ENCODE measurements at regions not wholly inside any gene's neighbourhood (a gene's known extent, or its start where the extent isn't known, plus 50 kb on each side); places are given as distances from the start of the nearest gene placed in this dataset.

- TF ChIP-seq CTCF (IDR thresholded peaks at IDR 0.05 in 8 of 11, conservative IDR thresholded peaks at IDR 0.05 in 3 of 11) (no peak), POLR2A (IDR thresholded peaks at IDR 0.05) (no peak)
Measured at GRCh38 chr12:11967376-11968047, 103.2 kb upstream of the BCL2L14 start.

Measured in spleen (tissue), 7 donors.